H1 (cell line): ENCODE measurements at regions not wholly inside any gene's neighbourhood (a gene's known extent, or its start where the extent isn't known, plus 50 kb on each side); places are given as distances from the start of the nearest gene placed in this dataset.

Source experiments
- CTBP2 ChIP-seq: IDR thresholded peaks from 2 replicates; pipeline ENCODE4 v1.7.0; 2011; ENCODE audit warnings: borderline replicate concordance, mild to moderate bottlenecking, moderate library complexity, mixed read lengths, low read length; ENCODE audit not compliant: insufficient read depth, insufficient read length
- NRF1 ChIP-seq: IDR thresholded peaks from 2 replicates; pipeline ENCODE4 v1.6.1; 2011; ENCODE audit warnings: mild to moderate bottlenecking, low read depth, low read length, improper control_type of control experiment

DNA sequence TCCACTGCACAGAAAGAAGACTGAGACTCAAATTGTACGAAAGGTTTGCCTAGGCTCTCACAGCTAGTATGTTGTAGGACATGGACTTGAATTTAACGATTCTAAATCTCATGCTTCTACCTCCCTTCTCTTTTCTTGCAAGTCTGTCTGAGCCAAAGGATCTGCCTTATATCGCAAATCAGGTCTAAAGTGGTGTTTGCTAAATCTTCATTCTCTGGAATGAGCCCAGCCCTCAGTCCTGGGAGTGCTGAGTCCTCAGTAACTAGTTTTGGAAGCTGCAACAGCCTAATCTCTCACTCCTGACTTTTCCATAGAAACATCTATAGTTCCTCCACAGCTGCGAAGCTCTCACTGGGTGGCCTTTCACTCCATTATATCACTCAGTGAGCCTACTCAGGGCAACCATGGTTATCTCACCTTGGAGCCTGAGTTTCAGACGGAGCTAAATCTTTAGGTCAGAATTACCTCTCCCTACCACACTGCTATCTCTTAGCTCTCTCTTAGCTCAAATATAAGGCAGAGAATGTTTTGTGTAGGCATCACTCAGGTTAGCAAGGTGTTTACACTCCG lies 575.5 kb upstream of the C16orf82 start (continued):
- TF ChIP-seq CTBP2 (no peak), NRF1 (no peak)
